H9 (cell line): ENCODE measurements at regions not wholly inside any gene's neighbourhood (a gene's known extent, or its start where the extent isn't known, plus 50 kb on each side); places are given as distances from the start of the nearest gene placed in this dataset.

Source experiments
- DNase-seq: peaks from one replicate; pipeline ENCODE4 v3.0.0-alpha.2; 2017
- H2AFZ ChIP-seq: one replicate; pipeline ENCODE4 v1.6.1; 2013; ENCODE audit warnings: mild to moderate bottlenecking, low read length, control low read depth, moderate library complexity
- H2AK5ac ChIP-seq: 2 replicates; pipeline ENCODE4 v1.6.1; 2013; ENCODE audit warnings: low read length, control low read depth, mixed read lengths; ENCODE audit not compliant: insufficient read length
- H2BK120ac ChIP-seq: one replicate; pipeline ENCODE4 v1.6.1; 2013; ENCODE audit warnings: low read depth, mild to moderate bottlenecking, low read length, control low read depth, inconsistent platforms; ENCODE audit not compliant: poor library complexity, severe bottlenecking
- H2BK12ac ChIP-seq: 2 replicates; pipeline ENCODE4 v1.6.1; 2013; ENCODE audit warnings: low read length, control low read depth, mixed read lengths, low read depth; ENCODE audit not compliant: insufficient read length
- H2BK15ac ChIP-seq: 2 replicates; pipeline ENCODE4 v1.6.1; 2013; ENCODE audit warnings: low read depth, low read length, control low read depth
- H2BK20ac ChIP-seq: one replicate; pipeline ENCODE4 v1.6.1; 2013; ENCODE audit warnings: low read depth, mild to moderate bottlenecking, low read length, control low read depth, inconsistent platforms; ENCODE audit not compliant: poor library complexity, severe bottlenecking
- H2BK5ac ChIP-seq: 2 replicates; pipeline ENCODE4 v1.6.1; 2013; ENCODE audit warnings: low read length, control low read depth, mixed read lengths; ENCODE audit not compliant: insufficient read length
- H3K14ac ChIP-seq: 2 replicates; pipeline ENCODE4 v1.6.1; 2013; ENCODE audit warnings: low read length, control low read depth; ENCODE audit not compliant: insufficient read depth
- H3K18ac ChIP-seq: 2 replicates; pipeline ENCODE4 v1.6.1; 2013; ENCODE audit warnings: low read depth, mild to moderate bottlenecking, mixed read lengths, low read length, control low read depth; ENCODE audit not compliant: insufficient read length
- H3K23ac ChIP-seq: 2 replicates; pipeline ENCODE4 v1.6.1; 2013; ENCODE audit warnings: low read length, control low read depth, mixed read lengths, low read depth; ENCODE audit not compliant: insufficient read length
- H3K23me2 ChIP-seq: 2 replicates; pipeline ENCODE4 v1.6.1; 2013; ENCODE audit warnings: low read depth, mild to moderate bottlenecking, mixed read lengths, low read length, control low read depth; ENCODE audit not compliant: insufficient read length, poor library complexity, severe bottlenecking
- H3K27ac ChIP-seq: 2 replicates; pipeline ENCODE4 v1.5.1; 2013; ENCODE audit warnings: low read length, control low read depth, mixed read lengths, low read depth; ENCODE audit not compliant: insufficient read length
- H3K27me3 ChIP-seq: 2 replicates; pipeline ENCODE4 v1.6.1; 2013; ENCODE audit warnings: low read length, control low read depth, inconsistent platforms; ENCODE audit not compliant: insufficient read depth
- H3K4ac ChIP-seq: 2 replicates; pipeline ENCODE4 v1.6.1; 2013; ENCODE audit warnings: low read depth, mild to moderate bottlenecking, control low read depth, inconsistent platforms, low read length, moderate library complexity
- H3K4me1 ChIP-seq: 2 replicates; pipeline ENCODE4 v1.6.1; 2013; ENCODE audit warnings: low read length, control low read depth, inconsistent platforms; ENCODE audit not compliant: insufficient read depth
- H3K4me2 ChIP-seq: 2 replicates; pipeline ENCODE4 v1.6.1; 2013; ENCODE audit warnings: low read length, control low read depth, mixed read lengths; ENCODE audit not compliant: insufficient read length, insufficient read depth
- H3K56ac ChIP-seq: 2 replicates; pipeline ENCODE4 v1.6.1; 2013; ENCODE audit warnings: low read depth, mild to moderate bottlenecking, mixed read lengths, low read length, control low read depth; ENCODE audit not compliant: insufficient read length
- H3K79me1 ChIP-seq: 2 replicates; pipeline ENCODE4 v1.6.1; 2013; ENCODE audit warnings: low read depth, mild to moderate bottlenecking, moderate library complexity, low read length, control low read depth, inconsistent platforms; ENCODE audit not compliant: insufficient read depth, poor library complexity, severe bottlenecking
- H3K79me2 ChIP-seq: 2 replicates; pipeline ENCODE4 v1.6.1; 2013; ENCODE audit warnings: low read length, control low read depth, inconsistent platforms; ENCODE audit not compliant: insufficient read depth
- H3K9ac ChIP-seq: 2 replicates; pipeline ENCODE4 v1.6.1; 2013; ENCODE audit warnings: low read length, control low read depth, mixed read lengths; ENCODE audit not compliant: insufficient read length; ENCODE audit errors: extremely low read depth
- H3K9me3 ChIP-seq: one replicate; pipeline ENCODE4 v1.6.1; 2013; ENCODE audit warnings: low read depth, low read length, inconsistent platforms; ENCODE audit not compliant: control insufficient read depth
- H3T11ph ChIP-seq: one replicate; pipeline ENCODE4 v1.6.1; 2013; ENCODE audit warnings: mild to moderate bottlenecking, low read length, control low read depth, inconsistent platforms
- H4K20me1 ChIP-seq: one replicate; pipeline ENCODE4 v1.6.1; 2013; ENCODE audit not compliant: control insufficient read depth, insufficient read length, insufficient read depth
- H4K5ac ChIP-seq: 2 replicates; pipeline ENCODE4 v1.6.1; 2013; ENCODE audit warnings: low read depth, mild to moderate bottlenecking, mixed read lengths, low read length, control low read depth; ENCODE audit not compliant: insufficient read length
- H4K8ac ChIP-seq: replicated peaks from 2 replicates; pipeline ENCODE4 v1.6.1; 2013; ENCODE audit warnings: low read length, control low read depth, mixed read lengths, low read depth; ENCODE audit not compliant: insufficient read length
- H4K91ac ChIP-seq: 2 replicates; pipeline ENCODE4 v1.6.1; 2013; ENCODE audit warnings: low read depth, mild to moderate bottlenecking, moderate library complexity, mixed read lengths, low read length, control low read depth; ENCODE audit not compliant: insufficient read length
- H3K27ac Mint-ChIP-seq, 3 experiments: 2 replicates in 2 of 3; 3 replicates in 1 of 3; pipeline ENCODE4 v1.8.0; 2020 to 2021; ENCODE audit warnings: mixed read lengths in 3 of 3, mild to moderate bottlenecking in 1 of 3, moderate library complexity in 1 of 3
- H3K27me3 Mint-ChIP-seq: 2 replicates; pipeline ENCODE4 v1.8.0; 2021; ENCODE audit warnings: low read depth, mild to moderate bottlenecking, moderate library complexity, mixed read lengths
- H3K36me3 Mint-ChIP-seq, 3 experiments: 2 replicates in 2 of 3; 3 replicates in 1 of 3; pipeline ENCODE4 v1.8.0; 2020 to 2021; ENCODE audit warnings: low read depth in 3 of 3, mixed read lengths in 3 of 3; ENCODE audit not compliant: insufficient read depth in 1 of 3
- H3K4me1 Mint-ChIP-seq, 2 experiments: 2 replicates each; pipeline ENCODE4 v1.8.0; 2020; ENCODE audit warnings: mixed read lengths in 2 of 2
- H3K4me3 Mint-ChIP-seq, 2 experiments: 2 replicates in 1 of 2; 3 replicates in 1 of 2; pipeline ENCODE4 v1.8.0; 2020 to 2021; ENCODE audit warnings: mild to moderate bottlenecking in 2 of 2, mixed read lengths in 2 of 2, moderate library complexity in 1 of 2
- H3K9me3 Mint-ChIP-seq, 2 experiments: 2 replicates in 1 of 2; 3 replicates in 1 of 2; pipeline ENCODE4 v1.8.0; 2020; ENCODE audit warnings: mild to moderate bottlenecking in 2 of 2, mixed read lengths in 2 of 2, moderate library complexity in 1 of 2
- WGBS: extraction: QIAGEN DNeasy Blood & Tissue Kit; methylation state at CpG from one replicate; pipeline ENCODE4 v1.1.7; 2013; ENCODE audit warnings: missing lambda C conversion rate, low lambda C conversion rate, mixed read lengths; ENCODE audit not compliant: insufficient read length; ENCODE audit errors: extremely low coverage; 5-methylcytosine and 5-hydroxymethylcytosine counted together
- TF ChIP-seq, protein P1 (sequence below): fragments of 200-600 bp; sonication (generic); conservative IDR thresholded peaks from 3 replicates; pipeline ENCODE4 v1.8.0; 2021; ENCODE audit warnings: antibody characterized with exemption, mild to moderate bottlenecking

DNA sequence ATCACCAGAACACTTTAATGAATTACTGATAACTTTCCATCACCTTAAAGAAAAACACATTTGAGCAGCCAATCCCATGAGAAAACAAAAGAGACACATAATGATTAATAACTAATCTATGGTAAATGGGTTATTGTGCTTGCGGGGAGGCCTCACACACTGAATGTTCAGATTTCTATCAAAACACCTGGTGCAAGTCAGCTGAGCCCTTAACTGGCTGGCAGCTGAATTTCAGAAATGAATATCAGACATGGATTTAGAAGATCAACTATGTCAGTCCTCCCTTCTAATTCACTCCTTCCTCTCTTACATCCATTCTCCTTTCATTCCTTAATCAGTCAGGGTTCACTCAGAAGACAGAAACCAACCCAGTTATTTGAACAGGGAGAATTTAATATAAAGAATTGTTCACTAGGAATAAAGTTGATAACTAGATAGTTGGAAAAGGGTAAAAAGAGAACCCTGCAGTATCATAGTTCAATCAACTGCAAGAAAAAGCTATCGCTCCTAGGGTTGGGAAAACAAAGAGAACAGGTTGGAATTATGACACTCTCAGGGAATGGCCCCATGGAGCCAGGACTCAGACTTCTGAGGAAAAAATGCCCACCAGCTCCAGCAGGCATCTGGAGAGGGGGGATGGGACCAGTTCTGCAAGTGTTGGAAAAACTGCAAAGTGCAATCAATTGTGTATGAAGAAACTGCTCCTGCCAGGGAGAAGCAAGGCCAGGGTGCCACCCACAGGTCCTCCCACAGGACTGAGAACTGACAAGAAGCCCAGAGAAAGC is 577.1 kb upstream of the CDH5 start:
- Mint-ChIP-seq H3K4me1 (peaks cover 0 to 5% of the 10 kb centered on the region in 2 experiments; a peak in 1 of 4 replicates), H3K27ac (no peak overlapping the region; a peak in 1 of 7 replicates), H3K9me3 (no peaks in the 10 kb centered on the region), H3K4me3 (no peak overlapping the region), H3K27me3 (peaks cover 6% of the 10 kb centered on the region), H3K36me3 (no peaks in the 10 kb centered on the region)
- Histone ChIP-seq H2BK120ac (no peak overlapping the region), H3K23ac (no peak overlapping the region), H2BK5ac (no peak overlapping the region), H4K91ac (no peak overlapping the region), H3K27me3 (no peaks in the 10 kb centered on the region), H3T11ph (no peak overlapping the region), H3K14ac (no peak overlapping the region), H3K23me2 (no peaks in the 10 kb centered on the region), H2BK20ac (no peak overlapping the region), H2AK5ac (no peak overlapping the region), H3K4me1 (no peaks in the 10 kb centered on the region), H3K27ac (no peak overlapping the region), H4K5ac (no peak overlapping the region), H3K9me3 (no peaks in the 10 kb centered on the region), H2BK12ac (no peak overlapping the region), H3K4ac (no peak overlapping the region), H2BK15ac (no peak overlapping the region), H3K18ac (no peak overlapping the region), H3K79me2 (no peaks in the 10 kb centered on the region), H4K20me1 (no peaks in the 10 kb centered on the region), H3K4me2 (no peak overlapping the region), H3K56ac (no peak overlapping the region), H2AFZ (no peak overlapping the region), H3K9ac (no peak overlapping the region), H4K8ac (no peak overlapping the region), H3K79me1 (no peaks in the 10 kb centered on the region)
- WGBS = no CpG with 5 or more reads among the region's 2 CpGs
- TF ChIP-seq, protein P1, sequence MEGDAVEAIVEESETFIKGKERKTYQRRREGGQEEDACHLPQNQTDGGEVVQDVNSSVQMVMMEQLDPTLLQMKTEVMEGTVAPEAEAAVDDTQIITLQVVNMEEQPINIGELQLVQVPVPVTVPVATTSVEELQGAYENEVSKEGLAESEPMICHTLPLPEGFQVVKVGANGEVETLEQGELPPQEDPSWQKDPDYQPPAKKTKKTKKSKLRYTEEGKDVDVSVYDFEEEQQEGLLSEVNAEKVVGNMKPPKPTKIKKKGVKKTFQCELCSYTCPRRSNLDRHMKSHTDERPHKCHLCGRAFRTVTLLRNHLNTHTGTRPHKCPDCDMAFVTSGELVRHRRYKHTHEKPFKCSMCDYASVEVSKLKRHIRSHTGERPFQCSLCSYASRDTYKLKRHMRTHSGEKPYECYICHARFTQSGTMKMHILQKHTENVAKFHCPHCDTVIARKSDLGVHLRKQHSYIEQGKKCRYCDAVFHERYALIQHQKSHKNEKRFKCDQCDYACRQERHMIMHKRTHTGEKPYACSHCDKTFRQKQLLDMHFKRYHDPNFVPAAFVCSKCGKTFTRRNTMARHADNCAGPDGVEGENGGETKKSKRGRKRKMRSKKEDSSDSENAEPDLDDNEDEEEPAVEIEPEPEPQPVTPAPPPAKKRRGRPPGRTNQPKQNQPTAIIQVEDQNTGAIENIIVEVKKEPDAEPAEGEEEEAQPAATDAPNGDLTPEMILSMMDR = no peak
- DNase-seq = no peak
